Right hindlimb (tissue), 1 donor: ENCODE measurements at regions not wholly inside any gene's neighbourhood (a gene's known extent, or its start where the extent isn't known, plus 50 kb on each side); places are given as distances from the start of the nearest gene placed in this dataset.

Source experiments
- DNase-seq: peaks from one replicate; pipeline ENCODE4 v3.0.0-alpha.2; 2018

GRCh38 chr7:135828604-135829003 is 80.0 kb upstream of the FAM180A start:
- DNase-seq, result no peak

- no peak for DNase-seq
Measured at GRCh38 chr7:135827391-135827790, 78.8 kb upstream of the FAM180A start.

- no peak for DNase-seq
Measured at GRCh38 chr7:135825406-135825805, 76.8 kb upstream of the FAM180A start.

GRCh38 chr7:135822376-135822775 is 73.8 kb upstream of the FAM180A start:
- no peak for DNase-seq

- DNase-seq, result peak; percentile 72
Measured at GRCh38 chr7:135817583-135817982, 69.0 kb upstream of the FAM180A start.

- no peak for DNase-seq
Measured at GRCh38 chr7:135815033-135815432, 66.4 kb upstream of the FAM180A start.

GRCh38 chr7:135812148-135812547 is 63.5 kb upstream of the FAM180A start:
- DNase-seq, result no peak

GRCh38 chr7:135811506-135811905 is 62.9 kb upstream of the FAM180A start:
- no peak for DNase-seq

GRCh38 chr7:135808206-135808605 is 59.6 kb upstream of the FAM180A start:
- DNase-seq, result no peak

GRCh38 chr7:135803143-135803542 is 54.5 kb upstream of the FAM180A start:
- no peak for DNase-seq

- DNase-seq, result no peak
Measured at GRCh38 chr7:135802697-135803096, 54.1 kb upstream of the FAM180A start.

GRCh38 chr7:135801877-135802276 is 53.3 kb upstream of the FAM180A start:
- no peak for DNase-seq

- no peak for DNase-seq
Measured at GRCh38 chr7:135801045-135801693, 52.6 kb upstream of the FAM180A start.

GRCh38 chr7:135800560-135800959 is 51.9 kb upstream of the FAM180A start:
- DNase-seq, result no peak

GRCh38 chr7:135799881-135800280 is 51.3 kb upstream of the FAM180A start:
- no peak for DNase-seq
